OCI-M2 (cell line): ENCODE measurements at regions not wholly inside any gene's neighbourhood (a gene's known extent, or its start where the extent isn't known, plus 50 kb on each side); places are given as distances from the start of the nearest gene placed in this dataset.

Experiments
- DNase-seq: peaks from one replicate; lab custom pipeline; 2025; ENCODE audit not compliant: unreplicated experiment; lab: John Stamatoyannopoulos, UW

- DNase-seq, result no peak
Observed at GRCh38 chr2:58671675-58672074, 430.6 kb upstream of the FANCL start.

- no peak for DNase-seq
Observed at GRCh38 chr2:58669998-58670397, 428.9 kb upstream of the FANCL start.

GRCh38 chr2:58667137-58667774, 426.1 kb upstream of the FANCL start:
- no peak for DNase-seq

- DNase-seq, result no peak
Observed at GRCh38 chr2:58666323-58666970, 425.3 kb upstream of the FANCL start.

GRCh38 chr2:58665154-58665553, 424.0 kb upstream of the FANCL start:
- DNase-seq, result no peak

- DNase-seq, result no peak
Observed at GRCh38 chr2:58664523-58665151, 423.5 kb upstream of the FANCL start.

- no peak for DNase-seq
Observed at GRCh38 chr2:58660046-58660445, 418.9 kb upstream of the FANCL start.

GRCh38 chr2:58655152-58655551, 414.0 kb upstream of the FANCL start:
- no peak for DNase-seq

- no peak for DNase-seq
Observed at GRCh38 chr2:58651930-58652329, 410.8 kb upstream of the FANCL start.

- no peak for DNase-seq
Observed at GRCh38 chr2:58650781-58651180, 409.7 kb upstream of the FANCL start.

GRCh38 chr2:58649756-58650155, 408.6 kb upstream of the FANCL start:
- no peak for DNase-seq

GRCh38 chr2:58645017-58645416, 403.9 kb upstream of the FANCL start:
- no peak for DNase-seq

- DNase-seq, result no peak
Observed at GRCh38 chr2:58644451-58644850, 403.3 kb upstream of the FANCL start.

- DNase-seq, result no peak
Observed at GRCh38 chr2:58641001-58641400, 399.9 kb upstream of the FANCL start.

GRCh38 chr2:58640042-58640441, 398.9 kb upstream of the FANCL start:
- DNase-seq, result no peak

- DNase-seq, result no peak
Observed at GRCh38 chr2:58638256-58638805, 397.2 kb upstream of the FANCL start.

- no peak for DNase-seq
Observed at GRCh38 chr2:58636872-58637271, 395.7 kb upstream of the FANCL start.

GRCh38 chr2:58635801-58636375, 394.8 kb upstream of the FANCL start:
- DNase-seq, result no peak

- no peak for DNase-seq
Observed at GRCh38 chr2:58634653-58635370, 393.7 kb upstream of the FANCL start.

- DNase-seq, result no peak
Observed at GRCh38 chr2:58633613-58634365, 392.7 kb upstream of the FANCL start.
